Esophagus squamous epithelium (tissue), 5 donors: ENCODE measurements at regions not wholly inside any gene's neighbourhood (a gene's known extent, or its start where the extent isn't known, plus 50 kb on each side); places are given as distances from the start of the nearest gene placed in this dataset.

ENCODE experiments used
- DNase-seq: peaks from one replicate; lab custom pipeline; 2025; lab: John Stamatoyannopoulos, UW
- H3K27ac ChIP-seq, 4 donors: fragments of 200-600 bp; sonication (generic); one replicate each; pipeline ENCODE4 v1.5.1; 2016 to 2019; ENCODE audit warnings: mild to moderate bottlenecking in 1 of 4
- H3K27me3 ChIP-seq, 4 donors: fragments of 200-600 bp; sonication (generic); 1 replicate in 3 of 4; 2 replicates in 1 of 4; pipeline versions ENCODE4 v1.5.1 to v1.6.0; 2017 to 2021; ENCODE audit warnings: antibody characterized with exemption in 1 of 4
- H3K36me3 ChIP-seq, 3 donors: fragments of 200-600 bp; sonication (generic); one replicate each; pipeline ENCODE4 v1.5.1; 2016 to 2019
- H3K4me1 ChIP-seq, 3 donors: fragments of 200-600 bp; sonication (generic); one replicate each; pipeline ENCODE4 v1.5.1; 2017 to 2019
- H3K4me3 ChIP-seq, 4 donors: fragments of 200-600 bp; sonication (generic); 1 replicate in 3 of 4; 2 replicates in 1 of 4; pipeline ENCODE4 v1.5.1; 2016 to 2019; ENCODE audit warnings: mild to moderate bottlenecking in 2 of 4, moderate library complexity in 1 of 4
- H3K9me3 ChIP-seq, 3 donors: fragments of 200-600 bp; sonication (generic); one replicate each; pipeline ENCODE4 v1.5.1; 2016 to 2019
- POLR2A ChIP-seq, 4 donors: fragments of 450-650 bp; IDR thresholded peaks; one replicate each; pipeline ENCODE4 v1.6.1; 2017; ENCODE audit warnings: antibody characterized with exemption in 4 of 4, mild to moderate bottlenecking in 4 of 4, moderate library complexity in 3 of 4
- WGBS, 2 donors: methylation state at CpG; one replicate each; pipeline ENCODE4 v1.1.5; 2018; 5-methylcytosine and 5-hydroxymethylcytosine counted together
- intact Hi-C: fragments of 100-400 bp; cut with DNase I; formaldehyde crosslinking; loops from one replicate; pipeline ENCODE4 v1.15.0; 2022
- TF ChIP-seq, protein P1 (sequence below), 6 experiments: fragments of 450-650 bp in 4 of 6; fragments of 200-600 bp in 2 of 6; sonication (generic) in 2 of 6; IDR thresholded peaks; one replicate each; pipeline ENCODE4 v1.5.1; 2016 to 2019; ENCODE audit warnings: antibody characterized with exemption in 6 of 6, mild to moderate bottlenecking in 4 of 6, moderate library complexity in 4 of 6
- donor health status: DM: yes; HTN: yes; CAD: no.

- no peak for TF ChIP-seq POLR2A (IDR thresholded peaks at IDR 0.05)
- TF ChIP-seq, protein P1, sequence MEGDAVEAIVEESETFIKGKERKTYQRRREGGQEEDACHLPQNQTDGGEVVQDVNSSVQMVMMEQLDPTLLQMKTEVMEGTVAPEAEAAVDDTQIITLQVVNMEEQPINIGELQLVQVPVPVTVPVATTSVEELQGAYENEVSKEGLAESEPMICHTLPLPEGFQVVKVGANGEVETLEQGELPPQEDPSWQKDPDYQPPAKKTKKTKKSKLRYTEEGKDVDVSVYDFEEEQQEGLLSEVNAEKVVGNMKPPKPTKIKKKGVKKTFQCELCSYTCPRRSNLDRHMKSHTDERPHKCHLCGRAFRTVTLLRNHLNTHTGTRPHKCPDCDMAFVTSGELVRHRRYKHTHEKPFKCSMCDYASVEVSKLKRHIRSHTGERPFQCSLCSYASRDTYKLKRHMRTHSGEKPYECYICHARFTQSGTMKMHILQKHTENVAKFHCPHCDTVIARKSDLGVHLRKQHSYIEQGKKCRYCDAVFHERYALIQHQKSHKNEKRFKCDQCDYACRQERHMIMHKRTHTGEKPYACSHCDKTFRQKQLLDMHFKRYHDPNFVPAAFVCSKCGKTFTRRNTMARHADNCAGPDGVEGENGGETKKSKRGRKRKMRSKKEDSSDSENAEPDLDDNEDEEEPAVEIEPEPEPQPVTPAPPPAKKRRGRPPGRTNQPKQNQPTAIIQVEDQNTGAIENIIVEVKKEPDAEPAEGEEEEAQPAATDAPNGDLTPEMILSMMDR (IDR thresholded peaks at IDR 0.05), result no peak
- DNase-seq, result no peak
- H3K27me3 ChIP-seq, result no peaks in the 10 kb centered on the region
- intact Hi-C loops, result no loop called here
- H3K4me1 ChIP-seq, result no peaks in the 10 kb centered on the region
- H3K4me3 ChIP-seq, result no peak overlapping the region
- H3K9me3 ChIP-seq, result peaks cover 0 to 9% (median 0%) of the 10 kb centered on the region in 3 donors
- H3K27ac ChIP-seq, result no peak overlapping the region
- H3K36me3 ChIP-seq, result no peaks in the 10 kb centered on the region
- WGBS, 2 donors, result 42 to 56% methylated on average over 2 of the region's 3 CpGs
Measured at GRCh38 chr1:105686026-105686425, 1370.4 kb upstream of the PRMT6 start.

DNA sequence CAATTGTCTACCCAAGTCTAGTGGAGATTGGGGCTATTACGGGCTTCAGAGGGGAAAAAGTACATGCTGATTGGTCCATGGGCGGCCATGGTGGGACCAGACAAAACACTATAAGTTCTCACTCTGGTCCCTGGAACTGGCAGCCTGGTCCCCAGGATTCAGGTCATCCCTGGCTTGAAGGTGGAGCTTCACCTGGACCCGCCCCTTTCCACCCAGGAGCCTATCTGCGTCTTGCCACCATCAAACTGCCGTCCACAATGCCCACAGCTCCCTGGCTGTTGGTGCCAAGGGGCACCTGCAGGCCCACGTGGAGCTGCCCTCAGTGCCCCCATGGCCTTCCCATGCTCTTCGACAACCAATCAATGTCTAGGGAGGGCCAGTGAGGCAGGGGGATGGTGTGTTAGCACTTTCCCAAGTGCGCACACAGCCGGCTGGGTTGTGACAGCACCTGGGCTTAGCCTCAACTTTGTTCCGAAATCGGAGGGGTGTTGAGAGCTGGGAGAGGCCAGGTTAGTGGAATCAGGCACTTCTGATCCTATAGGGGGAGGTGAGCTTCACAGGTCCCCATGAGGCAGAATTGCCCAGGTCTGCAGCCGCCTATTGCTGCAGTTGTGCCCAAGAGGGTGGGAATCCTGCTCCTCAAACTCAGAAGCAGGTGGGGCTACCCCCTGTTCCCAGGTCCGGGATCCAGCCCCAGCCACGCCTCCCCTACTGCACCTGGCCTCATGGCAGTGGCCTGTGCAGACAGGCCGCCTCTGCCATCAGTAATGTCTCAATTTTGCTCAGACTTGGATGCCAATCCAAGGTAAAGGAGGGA is 1369.4 kb upstream of the PRMT6 start:
- DNase-seq, result no peak
- intact Hi-C loops, result no loop called here
- TF ChIP-seq, protein P1 (IDR thresholded peaks at IDR 0.05), result no peak
- no peak for TF ChIP-seq POLR2A (IDR thresholded peaks at IDR 0.05)
- H3K27ac ChIP-seq, result no peak overlapping the region
- H3K9me3 ChIP-seq, result peaks cover 0 to 9% (median 0%) of the 10 kb centered on the region in 3 donors
- H3K27me3 ChIP-seq, result no peaks in the 10 kb centered on the region
- H3K4me3 ChIP-seq, result no peak overlapping the region
- WGBS, 2 donors, result 66 to 70% methylated on average over 2 to 9 of the region's 15 CpGs
- H3K36me3 ChIP-seq, result no peaks in the 10 kb centered on the region
- no peaks in the 10 kb centered on the region for H3K4me1 ChIP-seq

GRCh38 chr1:105700723-105701122 is 1355.8 kb upstream of the PRMT6 start:
- Histone ChIP-seq H3K36me3 (no peaks in the 10 kb centered on the region), H3K4me3 (no peak overlapping the region), H3K27ac (no peak overlapping the region), H3K9me3 (no peaks in the 10 kb centered on the region), H3K27me3 (no peaks in the 10 kb centered on the region), H3K4me1 (no peaks in the 10 kb centered on the region)
- intact Hi-C loops, result no loop called here
- DNase-seq, result no peak
- 56 to 65% methylated on average over 2 of the region's 2 CpGs for WGBS, 2 donors
- TF ChIP-seq POLR2A (IDR thresholded peaks at IDR 0.05), result no peak
- TF ChIP-seq, protein P1 (IDR thresholded peaks at IDR 0.05), result no peak

DNA sequence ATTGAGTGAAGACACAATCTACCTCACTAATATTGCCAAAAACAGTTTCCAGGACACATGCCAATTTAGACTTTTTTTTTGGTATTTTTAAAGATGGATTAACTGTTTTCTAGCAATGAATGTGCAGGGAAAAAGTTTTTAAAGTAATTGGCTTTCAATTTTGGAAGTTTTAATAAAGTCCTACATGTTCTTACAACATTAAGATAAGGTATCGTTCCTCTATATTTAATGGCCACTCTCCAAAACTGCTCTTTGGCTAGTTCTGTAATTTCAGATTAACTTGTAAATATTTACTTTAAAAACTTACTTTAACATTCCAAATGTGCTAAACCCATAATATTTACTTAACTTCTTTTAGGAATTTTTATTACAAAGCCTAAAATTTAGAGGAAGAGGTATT is 1332.2 kb upstream of the PRMT6 start:
- no peak overlapping the region for H3K27ac ChIP-seq
- H3K4me1 ChIP-seq, result no peaks in the 10 kb centered on the region
- TF ChIP-seq POLR2A (IDR thresholded peaks at IDR 0.05), result no peak
- TF ChIP-seq, protein P1 (IDR thresholded peaks at IDR 0.05), result no peak
- no peaks in the 10 kb centered on the region for H3K36me3 ChIP-seq
- intact Hi-C loops, result no loop called here
- H3K27me3 ChIP-seq, result no peaks in the 10 kb centered on the region
- no peak for DNase-seq
- WGBS, 2 donors, result 32% methylated on average over 1 of the region's 1 CpG
- no peak overlapping the region for H3K4me3 ChIP-seq
- no peaks in the 10 kb centered on the region for H3K9me3 ChIP-seq

DNA sequence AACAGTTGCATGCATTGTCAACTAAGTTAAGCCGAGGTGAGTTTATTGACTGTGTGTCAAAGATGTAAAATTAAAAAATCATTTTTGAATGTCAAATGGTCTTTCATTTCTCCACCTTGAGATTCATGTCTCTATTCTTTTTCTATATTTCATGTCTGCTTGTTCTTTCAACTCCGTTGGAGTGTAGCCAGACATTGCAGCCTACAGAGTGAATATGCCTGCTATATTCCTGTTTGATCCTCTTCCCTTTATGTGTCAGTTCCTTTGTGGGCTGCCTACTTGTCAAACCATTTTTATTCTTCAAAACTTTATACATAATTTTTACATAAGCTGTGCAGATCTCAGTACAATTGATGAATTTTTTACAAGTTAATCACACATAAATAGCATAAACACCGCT is 1325.8 kb upstream of the PRMT6 start:
- no peaks in the 10 kb centered on the region for H3K36me3 ChIP-seq
- 23 to 46% methylated on average over 3 of the region's 3 CpGs for WGBS, 2 donors
- intact Hi-C loops, result no loop called here
- H3K27me3 ChIP-seq, result no peaks in the 10 kb centered on the region
- TF ChIP-seq, protein P1 (IDR thresholded peaks at IDR 0.05), result no peak
- no peak for TF ChIP-seq POLR2A (IDR thresholded peaks at IDR 0.05)
- H3K9me3 ChIP-seq, result no peaks in the 10 kb centered on the region
- H3K4me3 ChIP-seq, result no peak overlapping the region
- DNase-seq, result no peak
- H3K27ac ChIP-seq, result no peak overlapping the region
- H3K4me1 ChIP-seq, result no peaks in the 10 kb centered on the region
